Sigmoid colon (tissue), 6 donors: ENCODE measurements at regions not wholly inside any gene's neighbourhood (a gene's known extent, or its start where the extent isn't known, plus 50 kb on each side); places are given as distances from the start of the nearest gene placed in this dataset.
A peak's percentile ranks its signal among the peaks of the same experiment; 100 is the strongest.

ENCODE experiments used
- DNase-seq: peaks from one replicate; pipeline ENCODE4 v3.0.0-alpha.2; 2019
- H3K27ac ChIP-seq, 4 donors: fragments of 200-600 bp; sonication (generic); one replicate each; pipeline ENCODE4 v1.5.1; 2016 to 2019; ENCODE audit warnings: mild to moderate bottlenecking in 1 of 4
- H3K27me3 ChIP-seq, 3 donors: fragments of 200-600 bp; sonication (generic); one replicate each; pipeline ENCODE4 v1.5.1; 2019; ENCODE audit warnings: mild to moderate bottlenecking in 1 of 3
- H3K36me3 ChIP-seq, 4 donors: fragments of 200-600 bp; sonication (generic); one replicate each; pipeline ENCODE4 v1.5.1; 2016 to 2019
- H3K4me1 ChIP-seq, 4 donors: fragments of 200-600 bp; sonication (generic); one replicate each; pipeline ENCODE4 v1.5.1; 2017 to 2019
- H3K4me3 ChIP-seq, 4 donors: fragments of 200-600 bp; sonication (generic); one replicate each; pipeline ENCODE4 v1.5.1; 2017 to 2019; ENCODE audit warnings: mild to moderate bottlenecking in 2 of 4, moderate library complexity in 1 of 4
- H3K9me3 ChIP-seq, 4 donors: fragments of 200-600 bp in 3 of 4; sonication (generic) in 3 of 4; one replicate each; pipeline versions ENCODE4 v1.5.1 to v1.6.1; 2013 to 2019
- CTCF ChIP-seq, 4 experiments: fragments of 450-650 bp in 3 of 4; fragments of 200-600 bp in 1 of 4; IDR thresholded peaks; one replicate each; pipeline ENCODE4 v1.5.1; 2016 to 2019; ENCODE audit warnings: antibody characterized with exemption in 4 of 4, mild to moderate bottlenecking in 3 of 4, moderate library complexity in 2 of 4
- EP300 ChIP-seq, 4 donors: sonication (generic); formaldehyde crosslinking; IDR thresholded peaks; one replicate each; pipeline ENCODE4 v1.6.1; 2017; ENCODE audit warnings: antibody characterized with exemption in 4 of 4
- POLR2A ChIP-seq, 2 donors: fragments of 450-650 bp; IDR thresholded peaks; one replicate each; pipeline ENCODE4 v1.6.1; 2016; ENCODE audit warnings: antibody characterized with exemption in 2 of 2, mild to moderate bottlenecking in 2 of 2, moderate library complexity in 2 of 2
- POLR2AphosphoS5 ChIP-seq, 4 donors: sonication (generic); formaldehyde crosslinking; IDR thresholded peaks; one replicate each; pipeline ENCODE4 v1.6.1; 2017; ENCODE audit warnings: antibody characterized with exemption in 4 of 4
- WGBS, 2 donors: extraction: QIAGEN DNeasy Blood & Tissue Kit; methylation state at CpG; one replicate each; pipeline ENCODE4 v1.1.7; 2013; 5-methylcytosine and 5-hydroxymethylcytosine counted together
- intact Hi-C: fragments of 100-400 bp; cut with DNase I; formaldehyde crosslinking; loops from one replicate; pipeline ENCODE4 v1.15.1; 2023
- donor health status: healthy with polysubstance abuse.
- donor health status: healthy.

- Histone ChIP-seq H3K4me1 (no peaks in the 10 kb centered on the region), H3K27me3 (no peaks in the 10 kb centered on the region), H3K4me3 (no peak overlapping the region), H3K36me3 (no peaks in the 10 kb centered on the region), H3K27ac (no peak overlapping the region), H3K9me3 (no peaks in the 10 kb centered on the region)
- no peak for TF ChIP-seq POLR2A (IDR thresholded peaks at IDR 0.05)
- TF ChIP-seq EP300 (IDR thresholded peaks at IDR 0.05), result no peak
- TF ChIP-seq CTCF (IDR thresholded peaks at IDR 0.05), result no peak
- DNase-seq, result no peak
- intact Hi-C loops, result no loop called here
- 13 to 67% methylated on average over 5 of the region's 5 CpGs for WGBS, 2 donors
Measured at GRCh38 chr5:6814816-6815215, 101.6 kb downstream of the TENT4A start.

- TF ChIP-seq EP300 (IDR thresholded peaks at IDR 0.05) (no peak), POLR2AphosphoS5 (IDR thresholded peaks at IDR 0.05) (no peak), CTCF (IDR thresholded peaks at IDR 0.05) (no peak), POLR2A (IDR thresholded peaks at IDR 0.05) (no peak)
- H3K4me3 ChIP-seq, result no peak overlapping the region
- H3K4me1 ChIP-seq, result no peaks in the 10 kb centered on the region
- DNase-seq, result no peak
- H3K36me3 ChIP-seq, result no peaks in the 10 kb centered on the region
- 29 to 60% methylated on average over 14 of the region's 14 CpGs for WGBS, 2 donors
- intact Hi-C loops, result no loop called here
- no peaks in the 10 kb centered on the region for H3K9me3 ChIP-seq
- H3K27me3 ChIP-seq, result no peaks in the 10 kb centered on the region
- no peak overlapping the region for H3K27ac ChIP-seq
Measured at GRCh38 chr5:6818594-6819511, 105.6 kb downstream of the TENT4A start.

GRCh38 chr5:6819521-6819920 is 106.3 kb downstream of the TENT4A start:
- TF ChIP-seq POLR2AphosphoS5 (IDR thresholded peaks at IDR 0.05), result no peak
- TF ChIP-seq POLR2A (IDR thresholded peaks at IDR 0.05), result no peak
- no peak for TF ChIP-seq EP300 (IDR thresholded peaks at IDR 0.05)
- no peak for TF ChIP-seq CTCF (IDR thresholded peaks at IDR 0.05)
- Histone ChIP-seq H3K9me3 (no peaks in the 10 kb centered on the region), H3K27ac (no peak overlapping the region), H3K4me1 (no peaks in the 10 kb centered on the region), H3K36me3 (no peaks in the 10 kb centered on the region), H3K27me3 (no peaks in the 10 kb centered on the region), H3K4me3 (no peak overlapping the region)
- 28 to 55% methylated on average over 6 of the region's 6 CpGs for WGBS, 2 donors
- intact Hi-C loops, result no loop called here
- no peak for DNase-seq

- H3K4me3 ChIP-seq, result no peak overlapping the region
- H3K27me3 ChIP-seq, result no peaks in the 10 kb centered on the region
- WGBS, 2 donors, result 32 to 34% methylated on average over 12 of the region's 12 CpGs
- H3K9me3 ChIP-seq, result no peaks in the 10 kb centered on the region
- H3K27ac ChIP-seq, result no peak overlapping the region
- DNase-seq, result no peak
- no peaks in the 10 kb centered on the region for H3K36me3 ChIP-seq
- intact Hi-C loops, result loop anchor here (1.0 to 10.0 kb wide), 2 partner anchors 571 to 924 kb away; no protein-coding TSS in a partner anchor
- TF ChIP-seq CTCF (IDR thresholded peaks at IDR 0.05) (peak; percentile 18 to 61 (median 25)), POLR2A (IDR thresholded peaks at IDR 0.05) (no peak)
- no peaks in the 10 kb centered on the region for H3K4me1 ChIP-seq
Measured at GRCh38 chr5:6820851-6821479, 107.7 kb downstream of the TENT4A start.
